HuH-7 (cell line): ENCODE measurements at regions not wholly inside any gene's neighbourhood (a gene's known extent, or its start where the extent isn't known, plus 50 kb on each side); places are given as distances from the start of the nearest gene placed in this dataset.
"Not testable (repeated sequence)": the region's sequence is repeated elsewhere in the genome, so short reads cannot be mapped to it uniquely, and the experiment has no call there.

Source experiments
- DNase-seq: peaks from one replicate; pipeline ENCODE4 v3.0.0; 2011; ENCODE audit warnings: low spot score

- no peak for DNase-seq
These were observed 626.6 kb upstream of the TPK1 start for GRCh38 chr7:145462463-145462862.

- DNase-seq, result no peak
These were observed 599.0 kb upstream of the TPK1 start for GRCh38 chr7:145434811-145435210.

GRCh38 chr7:145431834-145432233, 596.0 kb upstream of the TPK1 start:
- no peak for DNase-seq

- not testable (repeated sequence) for DNase-seq
These were observed 582.6 kb upstream of the TPK1 start for GRCh38 chr7:145418481-145418880.

- no peak for DNase-seq
These were observed 575.2 kb upstream of the TPK1 start for GRCh38 chr7:145411066-145411465.

GRCh38 chr7:145398758-145399157, 562.9 kb upstream of the TPK1 start:
- no peak for DNase-seq

- no peak for DNase-seq
These were observed 558.3 kb upstream of the TPK1 start for GRCh38 chr7:145394126-145394525.

- no peak for DNase-seq
These were observed 546.9 kb upstream of the TPK1 start for GRCh38 chr7:145382762-145383161.

GRCh38 chr7:145378197-145378596, 542.3 kb upstream of the TPK1 start:
- no peak for DNase-seq

GRCh38 chr7:145360511-145361100, 524.8 kb upstream of the TPK1 start:
- DNase-seq, result no peak

GRCh38 chr7:145350334-145350733, 514.5 kb upstream of the TPK1 start:
- no peak for DNase-seq

GRCh38 chr7:145349452-145349851, 513.6 kb upstream of the TPK1 start:
- not testable (repeated sequence) for DNase-seq

GRCh38 chr7:145347271-145347670, 511.4 kb upstream of the TPK1 start:
- no peak for DNase-seq

- no peak for DNase-seq
These were observed 503.5 kb upstream of the TPK1 start for GRCh38 chr7:145339319-145339718.

- no peak for DNase-seq
These were observed 495.7 kb upstream of the TPK1 start for GRCh38 chr7:145331522-145331921.

GRCh38 chr7:145331076-145331475, 495.2 kb upstream of the TPK1 start:
- DNase-seq, result no peak

- no peak for DNase-seq
These were observed 491.8 kb upstream of the TPK1 start for GRCh38 chr7:145327646-145328045.

- no peak for DNase-seq
These were observed 488.2 kb upstream of the TPK1 start for GRCh38 chr7:145324081-145324480.

- DNase-seq, result no peak
These were observed 477.7 kb upstream of the TPK1 start for GRCh38 chr7:145313551-145313950.

- no peak for DNase-seq
These were observed 457.9 kb upstream of the TPK1 start for GRCh38 chr7:145293754-145294153.

GRCh38 chr7:145293228-145293701, 457.4 kb upstream of the TPK1 start:
- no peak for DNase-seq

GRCh38 chr7:145289384-145289783, 453.5 kb upstream of the TPK1 start:
- no peak for DNase-seq

GRCh38 chr7:145276118-145276517, 440.3 kb upstream of the TPK1 start:
- DNase-seq, result no peak

GRCh38 chr7:145269418-145270161, 433.7 kb upstream of the TPK1 start:
- DNase-seq, result peak; percentile 25
